ENCODE measurements at regions not wholly inside any gene's neighbourhood (a gene's known extent, or its start where the extent isn't known, plus 50 kb on each side); places are given as distances from the start of the nearest gene placed in this dataset.
"Not testable (repeated sequence)": the region's sequence is repeated elsewhere in the genome, so short reads cannot be mapped to it uniquely, and the experiment has no call there.

DNA sequence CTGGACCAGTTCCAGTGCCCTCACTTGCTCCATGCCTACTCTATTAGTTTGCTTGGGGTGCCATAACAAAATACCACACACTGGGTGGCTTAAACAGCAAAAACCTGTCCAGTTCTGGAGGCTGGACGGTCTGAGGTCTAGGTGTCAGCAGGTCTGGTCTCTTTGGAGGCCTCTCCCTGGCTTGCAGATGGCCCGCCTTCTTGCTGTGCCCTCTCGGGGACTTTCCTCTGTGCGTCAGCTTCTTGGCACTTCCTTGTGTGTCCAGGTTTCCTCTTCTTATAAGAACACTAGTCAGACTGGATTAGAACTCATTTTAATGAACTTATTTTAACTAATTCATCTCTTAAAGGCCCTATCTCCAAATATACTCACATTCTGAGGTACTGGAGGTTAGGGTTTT, 97.2 kb downstream of the CARTPT start:
- no peaks in the 10 kb centered on the region for H3F3A ChIP-seq (ENCODE audit: insufficient read depth)
- H3K9me3 ChIP-seq (ENCODE audit: insufficient read depth, low read length) = no peaks in the 10 kb centered on the region
- no peak overlapping the region for H3K9ac ChIP-seq (ENCODE audit: low read length)
- H3K4me3 ChIP-seq (ENCODE audit: insufficient read depth, low read length, poor library complexity, severe bottlenecking) = no peak overlapping the region
- H3K27me3 ChIP-seq (ENCODE audit: low read length) = no peaks in the 10 kb centered on the region
- H3K9me2 ChIP-seq (replicated peaks; ENCODE audit: insufficient read depth, low read length) = no peaks in the 10 kb centered on the region
- H3K27ac ChIP-seq (ENCODE audit: low read depth, low read length) = no peak overlapping the region
- TF ChIP-seq, protein P1, sequence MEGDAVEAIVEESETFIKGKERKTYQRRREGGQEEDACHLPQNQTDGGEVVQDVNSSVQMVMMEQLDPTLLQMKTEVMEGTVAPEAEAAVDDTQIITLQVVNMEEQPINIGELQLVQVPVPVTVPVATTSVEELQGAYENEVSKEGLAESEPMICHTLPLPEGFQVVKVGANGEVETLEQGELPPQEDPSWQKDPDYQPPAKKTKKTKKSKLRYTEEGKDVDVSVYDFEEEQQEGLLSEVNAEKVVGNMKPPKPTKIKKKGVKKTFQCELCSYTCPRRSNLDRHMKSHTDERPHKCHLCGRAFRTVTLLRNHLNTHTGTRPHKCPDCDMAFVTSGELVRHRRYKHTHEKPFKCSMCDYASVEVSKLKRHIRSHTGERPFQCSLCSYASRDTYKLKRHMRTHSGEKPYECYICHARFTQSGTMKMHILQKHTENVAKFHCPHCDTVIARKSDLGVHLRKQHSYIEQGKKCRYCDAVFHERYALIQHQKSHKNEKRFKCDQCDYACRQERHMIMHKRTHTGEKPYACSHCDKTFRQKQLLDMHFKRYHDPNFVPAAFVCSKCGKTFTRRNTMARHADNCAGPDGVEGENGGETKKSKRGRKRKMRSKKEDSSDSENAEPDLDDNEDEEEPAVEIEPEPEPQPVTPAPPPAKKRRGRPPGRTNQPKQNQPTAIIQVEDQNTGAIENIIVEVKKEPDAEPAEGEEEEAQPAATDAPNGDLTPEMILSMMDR (IDR thresholded peaks at IDR 0.05; ENCODE audit: insufficient read depth, low read length, poor library complexity, severe bottlenecking) = no peak
- no peak for TF ChIP-seq EZH2phosphoT487 (conservative IDR thresholded peaks at IDR 0.05; ENCODE audit: low read length)
- no peaks in the 10 kb centered on the region for H4K20me1 ChIP-seq (ENCODE audit: low read depth, low read length)
- H3K36me3 ChIP-seq (ENCODE audit: low read length) = no peaks in the 10 kb centered on the region
- H3K79me2 ChIP-seq (ENCODE audit: insufficient read depth, low read length) = no peaks in the 10 kb centered on the region
- H2AFZ ChIP-seq (ENCODE audit: low read depth, low read length, severe bottlenecking) = no peak overlapping the region
- no peak overlapping the region for H3K4me2 ChIP-seq (ENCODE audit: low read depth, low read length, poor library complexity, severe bottlenecking)

DNA sequence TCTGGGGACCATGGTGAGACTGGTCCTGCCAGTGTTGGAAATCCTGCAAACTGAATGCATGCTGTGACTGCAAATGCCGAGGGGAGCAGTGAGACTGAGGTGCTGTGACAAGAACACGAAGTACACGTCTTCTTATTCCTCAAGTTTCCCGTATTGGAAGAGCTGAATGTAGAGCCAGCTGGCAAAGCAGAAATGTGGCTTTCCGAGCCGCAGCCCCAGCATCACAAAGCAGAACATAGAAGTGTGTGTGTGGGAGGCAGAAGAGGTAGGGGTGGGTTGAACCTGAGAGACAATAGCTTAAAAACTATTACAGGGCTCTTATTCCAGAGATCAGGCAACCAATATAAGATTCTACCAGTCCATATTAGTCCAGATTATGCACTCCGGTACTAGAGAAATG, 98.8 kb downstream of the CARTPT start:
- no peaks in the 10 kb centered on the region for H3K27me3 ChIP-seq (ENCODE audit: low read length)
- H3K4me3 ChIP-seq (ENCODE audit: insufficient read depth, low read length, poor library complexity, severe bottlenecking) = no peak overlapping the region
- H3F3A ChIP-seq (ENCODE audit: insufficient read depth) = no peaks in the 10 kb centered on the region
- no peaks in the 10 kb centered on the region for H3K79me2 ChIP-seq (ENCODE audit: insufficient read depth, low read length)
- H2AFZ ChIP-seq (ENCODE audit: low read depth, low read length, severe bottlenecking) = no peak overlapping the region
- H3K36me3 ChIP-seq (ENCODE audit: low read length) = no peaks in the 10 kb centered on the region
- TF ChIP-seq, protein P1 (IDR thresholded peaks at IDR 0.05; ENCODE audit: insufficient read depth, low read length, poor library complexity, severe bottlenecking) = no peak
- TF ChIP-seq EZH2phosphoT487 (conservative IDR thresholded peaks at IDR 0.05; ENCODE audit: low read length) = no peak
- H3K9ac ChIP-seq (ENCODE audit: low read length) = no peak overlapping the region
- H3K4me2 ChIP-seq (ENCODE audit: low read depth, low read length, poor library complexity, severe bottlenecking) = no peak overlapping the region
- H4K20me1 ChIP-seq (ENCODE audit: low read depth, low read length) = no peaks in the 10 kb centered on the region
- no peaks in the 10 kb centered on the region for H3K9me3 ChIP-seq (ENCODE audit: insufficient read depth, low read length)
- no peaks in the 10 kb centered on the region for H3K9me2 ChIP-seq (replicated peaks; ENCODE audit: insufficient read depth, low read length)
- H3K27ac ChIP-seq (ENCODE audit: low read depth, low read length) = no peak overlapping the region

DNA sequence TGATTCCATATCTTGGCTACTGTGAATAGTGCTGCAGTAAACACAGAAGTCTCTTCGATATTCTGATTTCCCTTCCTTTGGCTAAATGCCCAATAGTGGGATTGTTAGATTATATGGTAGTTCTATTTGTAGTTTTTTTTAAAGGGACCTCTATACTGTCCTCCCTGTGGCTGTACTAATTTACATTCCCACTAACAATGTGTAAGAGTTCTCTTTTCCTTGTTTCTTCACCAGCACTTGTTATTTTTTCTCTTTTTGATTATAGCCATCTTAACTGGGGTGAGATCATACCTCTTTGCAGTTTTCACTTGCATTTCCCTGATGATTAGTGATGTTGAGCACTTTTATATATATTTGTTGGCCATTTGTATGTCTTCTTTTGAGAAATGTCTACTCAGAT, 102.0 kb downstream of the CARTPT start:
- Histone ChIP-seq H3K9me3 (ENCODE audit: insufficient read depth, low read length) (peaks cover 4% of the 10 kb centered on the region; the same call in 1 of the 2 replicates), H3K27me3 (ENCODE audit: low read length) (no peaks in the 10 kb centered on the region), H3K36me3 (ENCODE audit: low read length) (no peaks in the 10 kb centered on the region), H3K9me2 (replicated peaks; ENCODE audit: insufficient read depth, low read length) (no peaks in the 10 kb centered on the region), H2AFZ (ENCODE audit: low read depth, low read length, severe bottlenecking) (no peak overlapping the region), H3K4me3 (ENCODE audit: insufficient read depth, low read length, poor library complexity, severe bottlenecking) (no peak overlapping the region), H4K20me1 (ENCODE audit: low read depth, low read length) (no peaks in the 10 kb centered on the region), H3K9ac (ENCODE audit: low read length) (no peak overlapping the region), H3K79me2 (ENCODE audit: insufficient read depth, low read length) (no peaks in the 10 kb centered on the region), H3K27ac (ENCODE audit: low read depth, low read length) (no peak overlapping the region), H3K4me2 (ENCODE audit: low read depth, low read length, poor library complexity, severe bottlenecking) (no peak overlapping the region), H3F3A (ENCODE audit: insufficient read depth) (no peaks in the 10 kb centered on the region)
- TF ChIP-seq, protein P1 (IDR thresholded peaks at IDR 0.05; ENCODE audit: insufficient read depth, low read length, poor library complexity, severe bottlenecking) = no peak
- no peak for TF ChIP-seq EZH2phosphoT487 (conservative IDR thresholded peaks at IDR 0.05; ENCODE audit: low read length)

DNA sequence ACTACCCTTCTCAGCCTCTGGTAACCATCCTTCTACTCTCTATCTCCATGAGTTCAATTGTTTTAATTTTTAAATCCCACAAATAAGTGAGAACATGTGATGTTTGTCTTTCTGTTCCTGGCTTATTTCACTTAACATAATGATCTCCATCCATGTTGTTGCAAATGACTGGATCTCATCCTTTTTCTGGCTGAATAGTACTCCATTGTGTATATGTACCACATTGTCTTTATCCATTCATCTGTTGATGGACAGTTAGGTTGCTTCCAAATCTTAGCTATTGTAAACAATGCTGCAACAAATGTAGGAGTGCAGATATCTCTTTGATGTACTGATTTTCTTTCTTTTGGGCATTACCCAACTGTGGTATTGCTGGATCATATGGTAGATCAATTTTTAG, 103.0 kb downstream of the CARTPT start:
- not testable (repeated sequence) for H3K79me2 ChIP-seq (ENCODE audit: insufficient read depth, low read length); H3K27ac ChIP-seq (ENCODE audit: low read depth, low read length); H3K9me2 ChIP-seq (replicated peaks; ENCODE audit: insufficient read depth, low read length); H3K27me3 ChIP-seq (ENCODE audit: low read length); H3F3A ChIP-seq (ENCODE audit: insufficient read depth); H2AFZ ChIP-seq (ENCODE audit: low read depth, low read length, severe bottlenecking); H3K9me3 ChIP-seq (ENCODE audit: insufficient read depth, low read length); H3K4me3 ChIP-seq (ENCODE audit: insufficient read depth, low read length, poor library complexity, severe bottlenecking); H4K20me1 ChIP-seq (ENCODE audit: low read depth, low read length); H3K4me2 ChIP-seq (ENCODE audit: low read depth, low read length, poor library complexity, severe bottlenecking); H3K36me3 ChIP-seq (ENCODE audit: low read length); H3K9ac ChIP-seq (ENCODE audit: low read length)

Measured in SU-DHL-6 (cell line).